Right cardiac atrium (tissue), 5 donors: ENCODE measurements at regions not wholly inside any gene's neighbourhood (a gene's known extent, or its start where the extent isn't known, plus 50 kb on each side); places are given as distances from the start of the nearest gene placed in this dataset.

ENCODE experiments used
- ATAC-seq, 2 donors: fragments of 200-7000 bp; cut with Tn5 transposase; one replicate each; pipeline versions ENCODE4 v1.8.0 to v1.9.1; 2020; ENCODE audit warnings: moderate library complexity in 2 of 2, mild to moderate bottlenecking in 1 of 2
- DNase-seq, 3 donors: peaks; one replicate each; pipeline ENCODE4 v3.0.0-alpha.2; 2020
- H3K27ac ChIP-seq: one replicate; pipeline ENCODE4 v1.5.1; 2013; ENCODE audit warnings: mild to moderate bottlenecking, low read length, control low read depth, moderate library complexity
- H3K27me3 ChIP-seq: one replicate; pipeline ENCODE4 v1.6.1; 2013; ENCODE audit not compliant: control insufficient read depth, insufficient read depth
- H3K4me1 ChIP-seq: one replicate; pipeline ENCODE4 v1.6.1; 2013; ENCODE audit warnings: low read length; ENCODE audit not compliant: control insufficient read depth, insufficient read depth
- H3K4me3 ChIP-seq: one replicate; pipeline ENCODE4 v1.5.1; 2013; ENCODE audit warnings: low read length, control low read depth
- H3K9me3 ChIP-seq: one replicate; pipeline ENCODE4 v1.6.1; 2013; ENCODE audit warnings: low read length; ENCODE audit not compliant: control insufficient read depth
- WGBS: extraction: QIAGEN DNeasy Blood & Tissue Kit; methylation state at CpG from one replicate; pipeline ENCODE4 v1.1.7; 2013; 5-methylcytosine and 5-hydroxymethylcytosine counted together
- intact Hi-C, 4 donors: fragments of 100-400 bp; cut with DNase I; formaldehyde crosslinking; loops; one replicate each; pipeline versions ENCODE4 v1.11.0 to v1.14.0; 2022 to 2023
- donor health status: healthy with polysubstance abuse.
- donor health status: DM: no; HTN: yes; CAD: no.
- donor health status: DM: no; HTN: no; CAD: no.
- donor health status: DM: no; HTN: yes; CAD: no; lungs with severe emphysema.
- donor health status: DM: yes; HTN: yes; CAD: no.

DNA sequence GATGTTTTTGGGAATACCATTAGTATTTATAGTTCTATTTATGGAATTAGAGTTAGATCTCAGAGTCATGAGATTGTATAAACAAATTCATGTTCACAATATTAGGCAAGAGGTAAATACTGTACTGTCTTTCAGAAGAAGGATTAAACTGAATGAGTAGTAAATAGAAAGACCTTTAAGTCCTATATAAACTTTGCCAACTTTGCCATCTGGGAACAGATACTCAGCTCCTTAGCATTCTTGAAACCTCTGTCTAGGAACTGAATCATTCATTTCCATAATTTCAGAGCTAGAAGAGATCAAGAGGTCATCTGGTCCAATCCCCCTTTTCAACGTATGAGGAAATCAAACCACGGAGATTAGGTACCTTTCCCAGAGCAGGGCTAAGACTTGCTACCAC is 141.1 kb downstream of the CAND1 start:
- peaks cover 7% of the 10 kb centered on the region for H3K4me1 ChIP-seq
- no peaks in the 10 kb centered on the region for H3K27me3 ChIP-seq
- H3K4me3 ChIP-seq = no peak overlapping the region
- intact Hi-C loops = loop anchor here in 1 of 4 donors (10.0 kb wide), 1 partner anchor 55 kb away; no protein-coding TSS in a partner anchor
- DNase-seq = no peak
- no peak for ATAC-seq
- no peaks in the 10 kb centered on the region for H3K9me3 ChIP-seq
- no peak overlapping the region for H3K27ac ChIP-seq
- WGBS = 12% methylated on average over 2 of the region's 2 CpGs

- 6% methylated on average over 2 of the region's 2 CpGs for WGBS
- peak; percentile 48 to 50 for ATAC-seq
These were observed 141.5 kb downstream of the CAND1 start for GRCh38 chr12:67410667-67411067.

GRCh38 chr12:67411562-67411961 is 142.4 kb downstream of the CAND1 start:
- intact Hi-C loops = loop anchor here in 1 of 4 donors (10.0 kb wide), 1 partner anchor 57 kb away; no protein-coding TSS in a partner anchor

More at GRCh38 chr12:67410667-67411067, 141.5 kb downstream of the CAND1 start:
- Histone ChIP-seq H3K9me3 (no peaks in the 10 kb centered on the region), H3K27me3 (no peaks in the 10 kb centered on the region), H3K27ac (no peak overlapping the region), H3K4me1 (peaks cover 7% of the 10 kb centered on the region), H3K4me3 (no peak overlapping the region)
- no peak for DNase-seq
- intact Hi-C loops = loop anchor here in 1 of 4 donors (10.0 kb wide), 1 partner anchor 56 kb away; no protein-coding TSS in a partner anchor

GRCh38 chr12:67413577-67413976 is 144.4 kb downstream of the CAND1 start:
- DNase-seq (no peak), ATAC-seq (no peak)
- Histone ChIP-seq H3K4me3 (no peak overlapping the region), H3K9me3 (no peaks in the 10 kb centered on the region), H3K4me1 (peaks cover 7% of the 10 kb centered on the region), H3K27ac (no peak overlapping the region), H3K27me3 (no peaks in the 10 kb centered on the region)
- intact Hi-C loops = loop anchor here in 1 of 4 donors (10.0 kb wide), 1 partner anchor 59 kb away; no protein-coding TSS in a partner anchor
- 77% methylated on average over 4 of the region's 4 CpGs for whole genome bisulfite sequencing

More at GRCh38 chr12:67411562-67411961, 142.4 kb downstream of the CAND1 start:
- Histone ChIP-seq H3K27ac (no peak overlapping the region), H3K4me3 (no peak overlapping the region), H3K9me3 (no peaks in the 10 kb centered on the region), H3K4me1 (peaks cover 7% of the 10 kb centered on the region), H3K27me3 (no peaks in the 10 kb centered on the region)
- no peak for DNase-seq
- ATAC-seq = no peak
- WGBS = 89% methylated on average over 2 of the region's 2 CpGs

- Histone ChIP-seq H3K27me3 (no peaks in the 10 kb centered on the region), H3K9me3 (no peaks in the 10 kb centered on the region), H3K4me1 (peaks cover 7% of the 10 kb centered on the region), H3K27ac (no peak overlapping the region), H3K4me3 (no peak overlapping the region)
- DNase-seq = no peak
- WGBS = 68% methylated on average over 6 of the region's 6 CpGs
- no peak for ATAC-seq
- intact Hi-C loops = loop anchor here in 1 of 4 donors (10.0 kb wide), 1 partner anchor 59 kb away; no protein-coding TSS in a partner anchor
These were observed 145.0 kb downstream of the CAND1 start for GRCh38 chr12:67414011-67414715.

- Histone ChIP-seq H3K9me3 (no peaks in the 10 kb centered on the region), H3K4me3 (no peak overlapping the region), H3K27me3 (no peaks in the 10 kb centered on the region), H3K27ac (no peak overlapping the region), H3K4me1 (peaks cover 7% of the 10 kb centered on the region)
- no peak for DNase-seq
- intact Hi-C loops = loop anchor here in 1 of 4 donors (10.0 kb wide), 1 partner anchor 61 kb away; no protein-coding TSS in a partner anchor
- ATAC-seq = peak; percentile 42 to 70
- 30% methylated on average over 4 of the region's 4 CpGs for WGBS
These were observed 146.3 kb downstream of the CAND1 start for GRCh38 chr12:67415473-67415872.

DNA sequence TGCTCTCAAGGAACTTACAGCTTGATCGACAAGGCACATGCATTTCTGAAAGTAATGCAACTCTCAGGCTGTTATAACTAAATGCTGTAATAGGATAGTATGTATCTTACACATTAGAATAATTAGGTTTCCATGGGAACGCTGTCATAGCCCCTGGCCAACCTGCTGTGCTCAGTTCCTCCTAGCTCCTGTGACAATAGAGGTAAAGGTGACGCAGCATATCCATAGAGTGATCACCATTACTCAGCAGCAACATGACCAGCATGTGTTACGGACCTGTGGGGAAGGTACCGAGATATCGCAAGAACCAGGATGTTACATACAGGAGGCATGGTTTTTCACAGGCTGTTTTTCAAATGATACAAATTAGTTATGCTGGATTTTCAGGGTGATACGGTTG is 150.7 kb downstream of the CAND1 start:
- no peaks in the 10 kb centered on the region for H3K4me1 ChIP-seq
- H3K27me3 ChIP-seq = no peaks in the 10 kb centered on the region
- H3K9me3 ChIP-seq = no peaks in the 10 kb centered on the region
- no peak overlapping the region for H3K4me3 ChIP-seq
- WGBS = 96% methylated on average over 7 of the region's 7 CpGs
- no peak overlapping the region for H3K27ac ChIP-seq
- intact Hi-C loops = loop anchor here in 3 of 4 donors (10.0 kb wide), 2 partner anchors 55 to 65 kb away; no protein-coding TSS in a partner anchor
- DNase-seq = no peak
- no peak for ATAC-seq

GRCh38 chr12:67420506-67420905 is 151.3 kb downstream of the CAND1 start:
- Histone ChIP-seq H3K9me3 (no peaks in the 10 kb centered on the region), H3K27ac (no peak overlapping the region), H3K4me3 (no peak overlapping the region), H3K4me1 (no peaks in the 10 kb centered on the region), H3K27me3 (no peaks in the 10 kb centered on the region)
- DNase-seq (no peak), ATAC-seq (no peak)
- 82% methylated on average over 3 of the region's 3 CpGs for WGBS
- intact Hi-C loops = loop anchor here in 2 of 4 donors (10.0 kb wide), 2 partner anchors 56 to 66 kb away; no protein-coding TSS in a partner anchor

DNA sequence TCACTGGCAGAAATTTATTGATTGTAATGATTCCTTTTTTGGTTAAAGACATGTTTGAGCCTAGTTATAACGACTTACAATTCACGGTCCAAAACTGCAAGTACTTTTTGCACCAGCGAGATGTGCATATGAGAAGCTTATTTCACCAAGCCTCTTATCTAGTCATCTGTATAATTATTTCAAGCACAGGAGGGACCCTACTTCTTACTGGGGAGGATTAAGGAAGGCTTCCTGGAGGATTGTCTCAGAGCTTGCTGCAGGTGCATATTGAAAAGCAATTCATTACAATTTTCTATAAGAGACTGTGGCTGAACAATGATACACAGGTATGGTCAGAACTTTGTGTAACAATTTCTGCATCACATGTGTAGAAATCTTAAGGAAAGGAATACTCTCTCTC is 152.9 kb downstream of the CAND1 start:
- DNase-seq (no peak), ATAC-seq (no peak)
- Histone ChIP-seq H3K27ac (no peak overlapping the region), H3K4me3 (no peak overlapping the region), H3K4me1 (no peaks in the 10 kb centered on the region), H3K9me3 (no peaks in the 10 kb centered on the region), H3K27me3 (no peaks in the 10 kb centered on the region)
- 86% methylated on average over 3 of the region's 3 CpGs for WGBS
- intact Hi-C loops = loop anchor here in 2 of 4 donors (10.0 kb wide), 2 partner anchors 57 to 67 kb away; no protein-coding TSS in a partner anchor

GRCh38 chr12:67424784-67425183 is 155.6 kb downstream of the CAND1 start:
- WGBS = 92% methylated on average over 1 of the region's 1 CpG
- H3K27ac ChIP-seq = no peak overlapping the region
- no peaks in the 10 kb centered on the region for H3K9me3 ChIP-seq
- H3K4me1 ChIP-seq = no peaks in the 10 kb centered on the region
- no peak for DNase-seq
- ATAC-seq = no peak
- no peak overlapping the region for H3K4me3 ChIP-seq
- H3K27me3 ChIP-seq = no peaks in the 10 kb centered on the region
- intact Hi-C loops = loop anchor here in 2 of 4 donors (10.0 kb wide), 2 partner anchors 60 to 70 kb away; no protein-coding TSS in a partner anchor

DNA sequence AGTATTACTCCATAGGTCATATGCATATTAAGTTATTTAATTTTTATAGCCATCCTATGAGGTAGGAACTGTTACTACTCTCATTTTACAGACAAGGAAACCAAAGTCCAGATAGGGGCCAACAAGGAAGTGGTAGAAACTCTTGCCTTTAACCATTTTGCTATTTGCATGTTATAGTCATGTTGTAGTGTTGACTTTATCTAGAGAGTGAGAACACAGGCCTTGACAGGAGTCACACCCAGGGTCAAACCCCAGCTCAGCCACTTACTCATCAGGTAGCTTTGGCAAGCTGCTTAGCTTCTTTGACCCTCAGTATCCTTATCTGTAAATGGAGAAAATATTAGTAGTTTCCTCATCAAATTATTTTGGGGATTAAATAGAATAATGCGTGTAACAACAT is 156.2 kb downstream of the CAND1 start:
- intact Hi-C loops = loop anchor here in 2 of 4 donors (10.0 kb wide), 2 partner anchors 61 to 71 kb away; no protein-coding TSS in a partner anchor
- Histone ChIP-seq H3K4me1 (no peaks in the 10 kb centered on the region), H3K4me3 (no peak overlapping the region), H3K27me3 (no peaks in the 10 kb centered on the region), H3K27ac (no peak overlapping the region), H3K9me3 (no peaks in the 10 kb centered on the region)
- 92% methylated on average over 1 of the region's 1 CpG for WGBS
- DNase-seq (no peak), ATAC-seq (no peak)
